ENCODE measurements at regions not wholly inside any gene's neighbourhood (a gene's known extent, or its start where the extent isn't known, plus 50 kb on each side); places are given as distances from the start of the nearest gene placed in this dataset.

GRCh38 chr7:33837356-33837851 lies 67.9 kb upstream of the BMPER start:
- H3K27me3 ChIP-seq (ENCODE audit: insufficient read depth, low read length) = no peaks in the 10 kb centered on the region
- intact Hi-C loops (cut with micrococcal nuclease) = no loop called here
- no peaks in the 10 kb centered on the region for H3K9me3 ChIP-seq (ENCODE audit: control insufficient read depth in 1 of 2, insufficient read depth in 1 of 2, low read depth in 1 of 2, low read length in 2 of 2)
- BruUV-seq (replicated peaks) = no TSS peak
- no peaks in the 10 kb centered on the region for H3K79me2 ChIP-seq (ENCODE audit: insufficient read depth, low read length)
- H3K4me1 ChIP-seq (ENCODE audit: control insufficient read depth in 1 of 2, insufficient read depth in 2 of 2, low read length in 2 of 2) = no peaks in the 10 kb centered on the region
- ATAC-seq = no peak
- H3K4me3 ChIP-seq (replicated peaks in 1 of 2; ENCODE audit: low read depth in 1 of 2, low read length in 2 of 2) = no peak overlapping the region
- no peaks in the 10 kb centered on the region for H4K20me1 ChIP-seq (ENCODE audit: insufficient read depth)
- no peak overlapping the region for H3K27ac ChIP-seq (ENCODE audit: low read depth, low read length)
- TF ChIP-seq ATF3 (IDR thresholded peaks at IDR 0.05) = no peak
- POLR2A ChIA-PET = no interaction called here
- H3K9me2 ChIP-seq (ENCODE audit: insufficient read depth) = no peaks in the 10 kb centered on the region
- DNase-seq (ENCODE audit: low read depth, low spot score) = no peak
- H3K9ac ChIP-seq (ENCODE audit: low read length) = no peak overlapping the region
- CTCF ChIA-PET = interaction anchor here (0.7 to 1.4 kb wide), 3 partner anchors 12 to 95 kb away, joined by 3 to 4 read pairs (median 3); no protein-coding TSS in a partner anchor
- H3K4me2 ChIP-seq (ENCODE audit: low read length) = no peak overlapping the region
- no peaks in the 10 kb centered on the region for H3K36me3 ChIP-seq (ENCODE audit: control insufficient read depth in 1 of 2, insufficient read depth in 2 of 2, low read length in 2 of 2)
- H2AFZ ChIP-seq (ENCODE audit: low read depth, low read length, poor library complexity, severe bottlenecking) = no peak overlapping the region
- RAD21 ChIA-PET (ENCODE audit: low non-redundant PET in 1 of 2, low total read pairs in 2 of 2, uncharacterized antibody in 2 of 2, unreplicated experiment in 2 of 2) = no interaction called here

- Histone ChIP-seq H3K4me3 (replicated peaks in 1 of 2; ENCODE audit: low read depth in 1 of 2, low read length in 2 of 2) (no peak overlapping the region), H3K27me3 (ENCODE audit: insufficient read depth, low read length) (no peaks in the 10 kb centered on the region), H2AFZ (ENCODE audit: low read depth, low read length, poor library complexity, severe bottlenecking) (no peak overlapping the region), H3K4me2 (ENCODE audit: low read length) (no peak overlapping the region), H3K36me3 (ENCODE audit: control insufficient read depth in 1 of 2, insufficient read depth in 2 of 2, low read length in 2 of 2) (no peaks in the 10 kb centered on the region), H3K9ac (ENCODE audit: low read length) (no peak overlapping the region), H3K9me3 (ENCODE audit: control insufficient read depth in 1 of 2, insufficient read depth in 1 of 2, low read depth in 1 of 2, low read length in 2 of 2) (no peaks in the 10 kb centered on the region), H4K20me1 (ENCODE audit: insufficient read depth) (no peaks in the 10 kb centered on the region), H3K27ac (ENCODE audit: low read depth, low read length) (no peak overlapping the region), H3K9me2 (ENCODE audit: insufficient read depth) (no peaks in the 10 kb centered on the region), H3K4me1 (ENCODE audit: control insufficient read depth in 1 of 2, insufficient read depth in 2 of 2, low read length in 2 of 2) (no peaks in the 10 kb centered on the region), H3K79me2 (ENCODE audit: insufficient read depth, low read length) (no peaks in the 10 kb centered on the region)
- intact Hi-C loops (cut with micrococcal nuclease) = no loop called here
- ATAC-seq (no peak), DNase-seq (ENCODE audit: low read depth, low spot score) (no peak)
- BruUV-seq (replicated peaks) = no TSS peak
- ChIA-PET CTCF (no interaction called here), POLR2A (no interaction called here), RAD21 (ENCODE audit: low non-redundant PET in 1 of 2, low total read pairs in 2 of 2, uncharacterized antibody in 2 of 2, unreplicated experiment in 2 of 2) (no interaction called here)
- no peak for TF ChIP-seq SP1 (IDR thresholded peaks at IDR 0.05; ENCODE audit: low read depth)
- no peak for TF ChIP-seq POLR2AphosphoS5 (IDR thresholded peaks at IDR 0.05; ENCODE audit: low read depth, low read length)
- no peak for TF ChIP-seq RAD21 (IDR thresholded peaks at IDR 0.05; ENCODE audit: low read depth)
- no peak for TF ChIP-seq YY1 (IDR thresholded peaks at IDR 0.05; ENCODE audit: extremely low read depth, insufficient replicate concordance, low read depth, low read length)
- no peak for TF ChIP-seq ZNF274 (IDR thresholded peaks at IDR 0.05; ENCODE audit: low read depth, low read length)
- TF ChIP-seq CTCF (IDR thresholded peaks at IDR 0.05 in 2 of 3, conservative IDR thresholded peaks at IDR 0.05 in 1 of 3; ENCODE audit: borderline replicate concordance in 1 of 3, insufficient read depth in 1 of 3, low read depth in 2 of 3, low read length in 2 of 3) = no peak
- no peak for TF ChIP-seq JUND (IDR thresholded peaks at IDR 0.05)
- no peak for TF ChIP-seq EGR1 (IDR thresholded peaks at IDR 0.05; ENCODE audit: low read depth)
- TF ChIP-seq FOSL1 (IDR thresholded peaks at IDR 0.05; ENCODE audit: low read depth) = no peak
- no peak for TF ChIP-seq ZFX (IDR thresholded peaks at IDR 0.05)
- no peak for TF ChIP-seq SIN3A (IDR thresholded peaks at IDR 0.05; ENCODE audit: low read depth)
- TF ChIP-seq ZBTB33 (IDR thresholded peaks at IDR 0.05; ENCODE audit: extremely low read depth, insufficient replicate concordance, low read length) = no peak
- no peak for TF ChIP-seq TCF7L2 (IDR thresholded peaks at IDR 0.05; ENCODE audit: borderline replicate concordance, extremely low read depth, insufficient read depth, insufficient read length)
- no peak for TF ChIP-seq ELF1 (IDR thresholded peaks at IDR 0.05; ENCODE audit: borderline replicate concordance, low read depth)
- TF ChIP-seq EZH2 (IDR thresholded peaks at IDR 0.05) = no peak
- no peak for TF ChIP-seq ATF3 (IDR thresholded peaks at IDR 0.05)
- no peak for TF ChIP-seq POLR2A (IDR thresholded peaks at IDR 0.05; ENCODE audit: borderline replicate concordance, extremely low read depth, insufficient read depth, insufficient read length)
These were observed 64.3 kb upstream of the BMPER start for GRCh38 chr7:33841031-33841430.

Data from HCT116 (cell line).